Activated CD4-positive, alpha-beta T cell treated with anti-CD3 and anti-CD28 coated beads, Interleukin-2, amount 10 ng/mL, durations not matched to agents 7 days and 5 days (primary cell): ENCODE measurements at regions not wholly inside any gene's neighbourhood (a gene's known extent, or its start where the extent isn't known, plus 50 kb on each side); places are given as distances from the start of the nearest gene placed in this dataset.
A peak's percentile ranks its signal among the peaks of the same experiment; 100 is the strongest.
"Not testable (repeated sequence)": the region's sequence is repeated elsewhere in the genome, so short reads cannot be mapped to it uniquely, and the experiment has no call there.

Source experiments
- CTCF ChIA-PET: fragments of 350-600 bp; sonication (Branson Sonifier 250); formaldehyde crosslinking; loops from one replicate; lab custom pipeline; 2021; ENCODE audit warnings: antibody characterized with exemption; lab: Charles Lee
- POLR2A ChIA-PET: fragments of 350-600 bp; sonication (Branson Sonifier 250); formaldehyde crosslinking; loops from one replicate; lab custom pipeline; 2021; ENCODE audit warnings: antibody characterized with exemption; lab: Charles Lee
- DNase-seq: peaks from one replicate; pipeline ENCODE4 v3.0.0-alpha.2; 2020
- H3K27ac Mint-ChIP-seq: one replicate; pipeline ENCODE4 v1.8.0; 2021; ENCODE audit warnings: mild to moderate bottlenecking, moderate library complexity, mixed read lengths
- H3K27me3 Mint-ChIP-seq: one replicate; pipeline ENCODE4 v1.8.0; 2021; ENCODE audit warnings: mixed read lengths
- H3K36me3 Mint-ChIP-seq: one replicate; pipeline ENCODE4 v1.8.0; 2021; ENCODE audit warnings: low read depth, mixed read lengths
- H3K4me1 Mint-ChIP-seq: one replicate; pipeline ENCODE4 v1.8.0; 2021; ENCODE audit warnings: mixed read lengths
- H3K4me3 Mint-ChIP-seq: one replicate; pipeline ENCODE4 v1.8.0; 2021; ENCODE audit warnings: mild to moderate bottlenecking, moderate library complexity, mixed read lengths
- H3K9me3 Mint-ChIP-seq: one replicate; pipeline ENCODE4 v1.8.0; 2021; ENCODE audit warnings: mixed read lengths

- no peak overlapping the region for H3K27ac Mint-ChIP-seq
- H3K9me3 Mint-ChIP-seq: peaks cover 4% of the 10 kb centered on the region
- POLR2A ChIA-PET: no interaction called here
- H3K27me3 Mint-ChIP-seq: no peaks in the 10 kb centered on the region
- no peaks in the 10 kb centered on the region for H3K36me3 Mint-ChIP-seq
- no peaks in the 10 kb centered on the region for H3K4me1 Mint-ChIP-seq
- no peak for DNase-seq
- no peak overlapping the region for H3K4me3 Mint-ChIP-seq
- CTCF ChIA-PET: no interaction called here
Observed at GRCh38 chr16:51986301-51986700, 560.6 kb downstream of the TOX3 start.

- no peak for DNase-seq
- no peak overlapping the region for H3K27ac Mint-ChIP-seq
- CTCF ChIA-PET: no interaction called here
Observed at GRCh38 chr16:51985126-51985525, 561.8 kb downstream of the TOX3 start.

DNA sequence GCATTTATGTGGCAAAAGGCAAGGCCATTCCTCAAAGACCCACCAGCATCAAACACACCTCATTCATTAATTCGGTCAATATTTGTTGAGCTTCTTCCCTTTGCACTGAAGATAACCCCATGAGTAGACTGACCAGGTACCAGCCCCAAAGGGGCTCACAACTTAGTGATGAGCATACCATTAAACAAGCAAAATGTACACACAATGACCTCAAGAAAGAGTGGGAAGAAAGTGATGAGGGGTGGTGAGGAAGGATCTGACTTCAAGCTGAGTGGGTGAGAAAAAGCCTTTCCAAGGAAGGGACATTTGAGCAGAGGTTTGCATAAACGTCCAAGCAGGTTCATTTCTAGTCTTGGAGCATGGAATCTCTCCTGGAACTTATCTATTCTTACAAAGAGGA, 562.5 kb downstream of the TOX3 start:
- Mint-ChIP-seq H3K27me3 (no peaks in the 10 kb centered on the region), H3K36me3 (no peaks in the 10 kb centered on the region), H3K4me1 (no peaks in the 10 kb centered on the region), H3K4me3 (no peak overlapping the region), H3K9me3 (peaks cover 2% of the 10 kb centered on the region), H3K27ac (no peak overlapping the region)
- ChIA-PET CTCF (no interaction called here), POLR2A (no interaction called here)
- no peak for DNase-seq

More at GRCh38 chr16:51985126-51985525, 561.8 kb downstream of the TOX3 start:
- POLR2A ChIA-PET: no interaction called here
- Mint-ChIP-seq H3K36me3 (no peaks in the 10 kb centered on the region), H3K4me3 (no peak overlapping the region), H3K4me1 (no peaks in the 10 kb centered on the region), H3K27me3 (no peaks in the 10 kb centered on the region), H3K9me3 (peaks cover 2% of the 10 kb centered on the region)

GRCh38 chr16:51982715-51983680, 563.9 kb downstream of the TOX3 start:
- Mint-ChIP-seq H3K36me3 (no peaks in the 10 kb centered on the region), H3K27ac (no peak overlapping the region), H3K27me3 (no peaks in the 10 kb centered on the region), H3K9me3 (peaks cover 2% of the 10 kb centered on the region), H3K4me3 (no peak overlapping the region), H3K4me1 (no peaks in the 10 kb centered on the region)
- CTCF ChIA-PET: no interaction called here
- POLR2A ChIA-PET: no interaction called here
- DNase-seq: peak; percentile 48

DNA sequence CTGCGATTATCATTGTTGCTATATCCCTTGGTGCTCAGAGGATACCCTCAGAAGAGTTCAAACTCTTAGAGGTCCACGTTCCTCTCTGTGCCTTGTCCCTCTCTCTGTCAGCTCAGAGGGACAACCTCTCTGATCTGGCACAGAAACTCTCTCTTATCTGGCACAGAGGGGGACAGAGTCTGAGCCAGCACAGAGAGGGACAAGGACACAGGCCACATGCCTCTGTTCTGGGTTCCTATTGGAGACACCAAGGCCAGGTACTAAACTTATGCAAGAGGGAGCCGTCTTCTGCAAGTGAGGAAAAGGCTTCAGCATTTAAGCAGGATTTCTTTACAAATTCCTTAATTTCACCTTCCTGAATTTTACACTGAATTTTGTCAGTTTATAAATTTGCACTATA, 565.2 kb downstream of the TOX3 start:
- ChIA-PET CTCF (interaction anchor here (0.6 kb wide), 1 partner anchor 1030 kb away, joined by 4 read pairs; no protein-coding TSS in a partner anchor), POLR2A (no interaction called here)
- Mint-ChIP-seq H3K9me3 (no peaks in the 10 kb centered on the region), H3K4me1 (no peaks in the 10 kb centered on the region), H3K4me3 (no peak overlapping the region), H3K27ac (no peak overlapping the region), H3K27me3 (no peaks in the 10 kb centered on the region), H3K36me3 (no peaks in the 10 kb centered on the region)
- no peak for DNase-seq

GRCh38 chr16:51977506-51977905, 569.4 kb downstream of the TOX3 start:
- H3K27ac Mint-ChIP-seq, H3K4me1 Mint-ChIP-seq, H3K9me3 Mint-ChIP-seq, POLR2A ChIA-PET, H3K4me3 Mint-ChIP-seq, H3K27me3 Mint-ChIP-seq, DNase-seq, CTCF ChIA-PET, H3K36me3 Mint-ChIP-seq: not testable (repeated sequence)

GRCh38 chr16:51971184-51971583, 575.8 kb downstream of the TOX3 start:
- POLR2A ChIA-PET: no interaction called here
- Mint-ChIP-seq H3K9me3 (no peaks in the 10 kb centered on the region), H3K4me1 (no peaks in the 10 kb centered on the region)

GRCh38 chr16:51968749-51969148, 578.2 kb downstream of the TOX3 start:
- no peaks in the 10 kb centered on the region for H3K9me3 Mint-ChIP-seq
- H3K27me3 Mint-ChIP-seq: no peaks in the 10 kb centered on the region
- no peaks in the 10 kb centered on the region for H3K4me1 Mint-ChIP-seq
- H3K27ac Mint-ChIP-seq: no peak overlapping the region
- CTCF ChIA-PET: no interaction called here
- H3K36me3 Mint-ChIP-seq: no peaks in the 10 kb centered on the region
- no peak overlapping the region for H3K4me3 Mint-ChIP-seq
- POLR2A ChIA-PET: no interaction called here
- DNase-seq: no peak

More at GRCh38 chr16:51971184-51971583, 575.8 kb downstream of the TOX3 start:
- CTCF ChIA-PET: no interaction called here
- H3K27ac Mint-ChIP-seq: no peak overlapping the region
- no peaks in the 10 kb centered on the region for H3K27me3 Mint-ChIP-seq
- no peak overlapping the region for H3K4me3 Mint-ChIP-seq
- no peak for DNase-seq
- H3K36me3 Mint-ChIP-seq: no peaks in the 10 kb centered on the region

DNA sequence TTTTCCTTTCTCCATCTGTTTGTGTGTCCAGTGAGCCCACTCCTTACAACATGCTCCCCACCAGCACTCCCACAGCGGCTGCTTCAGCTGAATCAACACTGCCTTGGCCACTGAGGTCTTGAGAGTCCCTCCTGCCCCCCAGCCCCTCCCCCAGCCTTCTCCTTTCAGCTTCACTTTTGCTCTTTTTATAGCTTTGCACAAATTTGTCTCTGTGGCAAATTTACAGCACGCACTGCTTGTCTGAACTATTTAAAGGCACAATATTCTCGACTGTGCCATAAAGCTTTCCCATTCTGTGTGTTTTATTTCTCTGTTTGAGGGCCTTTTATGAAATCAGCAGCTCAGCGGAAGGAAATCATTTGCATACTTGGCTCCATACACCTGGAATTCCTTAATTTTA, 579.3 kb downstream of the TOX3 start:
- Mint-ChIP-seq H3K36me3 (no peaks in the 10 kb centered on the region), H3K4me1 (no peaks in the 10 kb centered on the region), H3K27me3 (no peaks in the 10 kb centered on the region), H3K27ac (no peak overlapping the region), H3K4me3 (no peak overlapping the region), H3K9me3 (no peaks in the 10 kb centered on the region)
- DNase-seq: no peak
- ChIA-PET POLR2A (no interaction called here), CTCF (no interaction called here)

DNA sequence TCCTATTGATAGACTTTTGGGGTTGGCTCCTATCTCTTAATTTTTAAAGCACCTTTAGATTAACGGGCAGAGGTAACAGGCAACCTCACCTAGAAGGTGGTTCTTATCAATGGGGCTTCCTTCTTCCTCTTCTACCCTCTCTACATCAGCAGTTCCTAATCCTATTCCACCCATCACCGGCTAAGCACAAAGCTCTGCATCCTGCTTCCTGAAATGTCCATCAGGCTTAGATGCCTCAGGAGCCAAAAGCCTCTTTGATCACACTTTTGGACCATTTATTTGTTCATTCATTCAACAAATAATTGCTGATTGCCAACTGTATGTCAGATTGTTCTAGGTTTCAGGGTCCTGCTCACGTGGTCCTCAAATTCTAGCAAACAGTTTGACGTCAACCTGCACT, 586.0 kb downstream of the TOX3 start:
- no peak overlapping the region for H3K4me3 Mint-ChIP-seq
- no peaks in the 10 kb centered on the region for H3K27me3 Mint-ChIP-seq
- no peaks in the 10 kb centered on the region for H3K9me3 Mint-ChIP-seq
- no peaks in the 10 kb centered on the region for H3K4me1 Mint-ChIP-seq
- ChIA-PET CTCF (no interaction called here), POLR2A (no interaction called here)
- no peak overlapping the region for H3K27ac Mint-ChIP-seq
- H3K36me3 Mint-ChIP-seq: no peaks in the 10 kb centered on the region
- no peak for DNase-seq

DNA sequence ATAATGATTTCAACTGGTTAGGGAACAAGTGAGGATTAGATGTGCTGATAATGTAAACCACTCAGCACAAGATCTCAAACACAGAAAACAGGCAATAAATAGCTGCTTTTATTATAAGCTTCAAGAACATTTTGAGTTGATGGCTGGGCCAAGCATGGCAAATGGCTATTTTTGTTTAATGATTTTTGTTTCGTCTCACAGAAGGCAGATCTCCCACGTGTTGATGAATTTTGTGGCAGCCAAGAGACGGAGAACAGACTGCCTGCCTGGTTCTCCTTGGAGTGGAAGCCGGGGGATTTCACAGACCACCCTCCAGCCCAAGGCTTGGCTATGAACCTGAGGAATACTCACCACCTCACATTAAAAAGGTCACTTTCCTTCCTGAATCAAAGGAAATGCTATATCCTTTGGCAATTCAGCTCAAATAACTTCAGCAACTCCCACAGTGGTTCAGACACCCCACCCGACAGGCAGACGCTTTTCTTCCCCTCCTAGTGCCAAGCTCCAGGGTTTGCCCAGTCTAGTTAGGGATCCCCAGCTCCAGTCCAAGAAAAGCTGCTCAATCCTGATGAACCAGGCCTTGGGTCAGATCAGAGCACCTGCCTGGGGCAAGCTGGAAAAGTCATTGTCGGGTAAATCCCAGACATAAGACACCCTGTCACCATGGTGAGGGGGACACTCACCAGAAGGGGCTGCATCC, 593.5 kb downstream of the TOX3 start:
- POLR2A ChIA-PET: no interaction called here
- no peaks in the 10 kb centered on the region for H3K4me1 Mint-ChIP-seq
- CTCF ChIA-PET: no interaction called here

GRCh38 chr16:51952500-51952899, 594.4 kb downstream of the TOX3 start:
- Mint-ChIP-seq H3K9me3 (no peaks in the 10 kb centered on the region), H3K27me3 (no peaks in the 10 kb centered on the region), H3K36me3 (no peaks in the 10 kb centered on the region), H3K27ac (no peak overlapping the region), H3K4me3 (no peak overlapping the region), H3K4me1 (no peaks in the 10 kb centered on the region)
- no peak for DNase-seq
- POLR2A ChIA-PET: no interaction called here
- CTCF ChIA-PET: interaction anchor here (0.6 kb wide), 1 partner anchor 981 kb away, joined by 5 read pairs; no protein-coding TSS in a partner anchor

More for the DNA sequence above, 593.5 kb downstream of the TOX3 start:
- Mint-ChIP-seq H3K27ac (no peak overlapping the region), H3K9me3 (no peaks in the 10 kb centered on the region), H3K4me3 (no peak overlapping the region), H3K36me3 (no peaks in the 10 kb centered on the region), H3K27me3 (no peaks in the 10 kb centered on the region)
- no peak for DNase-seq

DNA sequence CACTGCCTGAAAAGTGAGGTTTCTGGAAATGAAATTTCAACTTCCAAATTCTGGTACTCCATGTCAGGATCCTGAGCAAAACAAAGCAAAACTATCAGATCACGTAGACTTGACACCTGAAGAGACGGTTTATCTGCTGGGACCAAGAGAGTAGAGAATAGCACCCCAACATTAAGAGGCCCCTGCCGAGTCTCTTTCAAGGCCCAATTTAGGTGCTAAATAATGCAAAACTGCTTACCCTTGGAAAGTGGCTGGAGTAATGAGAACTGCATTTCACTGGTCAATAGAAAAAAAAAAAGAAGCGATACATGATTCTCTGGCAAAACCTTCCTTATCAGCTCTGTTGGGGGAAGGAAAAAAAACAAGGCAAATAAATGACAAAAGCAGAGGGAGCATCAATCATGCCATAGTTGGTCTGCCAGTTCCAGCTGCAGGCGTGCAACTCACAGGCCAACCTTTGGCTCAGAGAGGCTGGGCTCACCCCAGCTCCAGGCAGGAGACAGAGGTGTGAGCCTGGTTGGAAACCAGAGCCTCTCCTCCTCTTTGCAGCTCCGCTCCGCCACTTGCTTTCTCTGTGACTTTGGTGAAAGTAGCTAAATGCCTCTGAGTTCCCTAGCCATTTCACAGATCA, 595.2 kb downstream of the TOX3 start:
- no peaks in the 10 kb centered on the region for H3K4me1 Mint-ChIP-seq
- H3K27me3 Mint-ChIP-seq: no peaks in the 10 kb centered on the region
- H3K27ac Mint-ChIP-seq: no peak overlapping the region
- ChIA-PET CTCF (interaction anchor here (0.6 kb wide), 1 partner anchor 980 kb away, joined by 5 read pairs; no protein-coding TSS in a partner anchor), POLR2A (no interaction called here)
- H3K4me3 Mint-ChIP-seq: no peak overlapping the region
- H3K36me3 Mint-ChIP-seq: no peaks in the 10 kb centered on the region
- no peak for DNase-seq
- no peaks in the 10 kb centered on the region for H3K9me3 Mint-ChIP-seq
